ENCODE measurements at regions not wholly inside any gene's neighbourhood (a gene's known extent, or its start where the extent isn't known, plus 50 kb on each side); places are given as distances from the start of the nearest gene placed in this dataset.

DNA sequence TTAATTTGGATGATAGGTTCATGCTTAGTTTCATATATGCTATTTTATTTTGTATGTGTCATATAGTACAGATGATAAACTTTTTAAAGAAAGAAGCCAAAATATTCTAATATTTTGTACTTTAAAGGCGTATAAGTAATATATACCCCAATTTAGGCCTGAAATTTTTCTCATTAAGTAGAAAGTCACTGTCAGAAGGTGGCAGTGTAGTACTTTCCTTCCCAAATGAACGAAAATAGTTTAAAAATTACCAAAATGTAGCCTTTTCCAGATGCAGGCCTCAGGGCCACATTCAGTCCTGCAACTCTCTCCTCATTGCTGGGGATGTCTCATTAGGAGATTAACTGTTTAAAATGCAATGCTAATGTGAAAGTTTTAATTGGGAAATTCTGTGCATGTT lies 1263.6 kb downstream of the C4orf33 start:
- TF ChIP-seq, protein P1, sequence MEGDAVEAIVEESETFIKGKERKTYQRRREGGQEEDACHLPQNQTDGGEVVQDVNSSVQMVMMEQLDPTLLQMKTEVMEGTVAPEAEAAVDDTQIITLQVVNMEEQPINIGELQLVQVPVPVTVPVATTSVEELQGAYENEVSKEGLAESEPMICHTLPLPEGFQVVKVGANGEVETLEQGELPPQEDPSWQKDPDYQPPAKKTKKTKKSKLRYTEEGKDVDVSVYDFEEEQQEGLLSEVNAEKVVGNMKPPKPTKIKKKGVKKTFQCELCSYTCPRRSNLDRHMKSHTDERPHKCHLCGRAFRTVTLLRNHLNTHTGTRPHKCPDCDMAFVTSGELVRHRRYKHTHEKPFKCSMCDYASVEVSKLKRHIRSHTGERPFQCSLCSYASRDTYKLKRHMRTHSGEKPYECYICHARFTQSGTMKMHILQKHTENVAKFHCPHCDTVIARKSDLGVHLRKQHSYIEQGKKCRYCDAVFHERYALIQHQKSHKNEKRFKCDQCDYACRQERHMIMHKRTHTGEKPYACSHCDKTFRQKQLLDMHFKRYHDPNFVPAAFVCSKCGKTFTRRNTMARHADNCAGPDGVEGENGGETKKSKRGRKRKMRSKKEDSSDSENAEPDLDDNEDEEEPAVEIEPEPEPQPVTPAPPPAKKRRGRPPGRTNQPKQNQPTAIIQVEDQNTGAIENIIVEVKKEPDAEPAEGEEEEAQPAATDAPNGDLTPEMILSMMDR (conservative IDR thresholded peaks at IDR 0.05 in 1 of 2, IDR thresholded peaks at IDR 0.05 in 1 of 2; ENCODE audit: low read depth in 1 of 2, low read length in 2 of 2): peak; percentile 43 to 51
- no peak for TF ChIP-seq EZH2 (IDR thresholded peaks at IDR 0.05; ENCODE audit: low read length, missing control alignments)

Data from fibroblast of lung (primary cell).